Activated CD8-positive, alpha-beta memory T cell treated with anti-CD3 and anti-CD28 coated beads, Interleukin-2, amount 50 U/mL, for 1 hour (primary cell): ENCODE measurements at regions not wholly inside any gene's neighbourhood (a gene's known extent, or its start where the extent isn't known, plus 50 kb on each side); places are given as distances from the start of the nearest gene placed in this dataset.

Experiments used
- DNase-seq: peaks from one replicate; pipeline ENCODE4 v3.0.0-alpha.2; 2020; ENCODE audit errors: extremely low read depth

GRCh38 chr9:7871977-7872730 is 72.6 kb upstream of the DMAC1 start:
- DNase-seq: no peak

- DNase-seq: no peak
These were observed 69.8 kb upstream of the DMAC1 start for GRCh38 chr9:7869340-7869739.

GRCh38 chr9:7862170-7862569 is 62.6 kb upstream of the DMAC1 start:
- DNase-seq: no peak

- DNase-seq: no peak
These were observed 61.5 kb upstream of the DMAC1 start for GRCh38 chr9:7861086-7861485.

- DNase-seq: no peak
These were observed 60.7 kb upstream of the DMAC1 start for GRCh38 chr9:7860335-7860709.

GRCh38 chr9:7859701-7860334 is 60.2 kb upstream of the DMAC1 start:
- DNase-seq: no peak

- no peak for DNase-seq
These were observed 58.6 kb upstream of the DMAC1 start for GRCh38 chr9:7858166-7858565.

GRCh38 chr9:7854763-7855162 is 55.2 kb upstream of the DMAC1 start:
- no peak for DNase-seq
